ENCODE measurements at regions not wholly inside any gene's neighbourhood (a gene's known extent, or its start where the extent isn't known, plus 50 kb on each side); places are given as distances from the start of the nearest gene placed in this dataset.

GRCh38 chr2:104384961-104385360 is 469.0 kb upstream of the POU3F3 start:
- Histone ChIP-seq H3F3A (ENCODE audit: insufficient read depth, low read length, poor library complexity, severe bottlenecking) (no peaks in the 10 kb centered on the region), H4K20me1 (ENCODE audit: insufficient read depth) (no peaks in the 10 kb centered on the region), H3K36me3 (ENCODE audit: insufficient read depth, low read length) (no peaks in the 10 kb centered on the region), H3K27ac (ENCODE audit: low read length) (no peak overlapping the region), H2AFZ (ENCODE audit: low read depth, low read length) (no peak overlapping the region), H3K4me3 (ENCODE audit: low read length) (no peak overlapping the region), H3K9me2 (ENCODE audit: insufficient read depth, low read length) (no peaks in the 10 kb centered on the region), H3K4me2 (ENCODE audit: low read length) (no peak overlapping the region), H3K79me2 (replicated peaks; ENCODE audit: insufficient read depth, low read length) (no peaks in the 10 kb centered on the region), H3K9ac (ENCODE audit: low read length) (no peak overlapping the region), H3K27me3 (ENCODE audit: insufficient read depth, low read depth, low read length) (no peaks in the 10 kb centered on the region), H3K9me3 (ENCODE audit: low read length) (no peaks in the 10 kb centered on the region)
- no peak for TF ChIP-seq EZH2 (IDR thresholded peaks at IDR 0.05; ENCODE audit: borderline replicate concordance, insufficient read depth, low read length, poor library complexity, severe bottlenecking)
- TF ChIP-seq TAF1 (IDR thresholded peaks at IDR 0.05; ENCODE audit: low read depth), result no peak
- no peak for TF ChIP-seq EP300 (conservative IDR thresholded peaks at IDR 0.05; ENCODE audit: poor library complexity, severe bottlenecking)
- TF ChIP-seq RAD21 (conservative IDR thresholded peaks at IDR 0.05), result no peak
- TF ChIP-seq MXI1 (conservative IDR thresholded peaks at IDR 0.05; ENCODE audit: poor library complexity, severe bottlenecking), result no peak
- TF ChIP-seq, protein P1, sequence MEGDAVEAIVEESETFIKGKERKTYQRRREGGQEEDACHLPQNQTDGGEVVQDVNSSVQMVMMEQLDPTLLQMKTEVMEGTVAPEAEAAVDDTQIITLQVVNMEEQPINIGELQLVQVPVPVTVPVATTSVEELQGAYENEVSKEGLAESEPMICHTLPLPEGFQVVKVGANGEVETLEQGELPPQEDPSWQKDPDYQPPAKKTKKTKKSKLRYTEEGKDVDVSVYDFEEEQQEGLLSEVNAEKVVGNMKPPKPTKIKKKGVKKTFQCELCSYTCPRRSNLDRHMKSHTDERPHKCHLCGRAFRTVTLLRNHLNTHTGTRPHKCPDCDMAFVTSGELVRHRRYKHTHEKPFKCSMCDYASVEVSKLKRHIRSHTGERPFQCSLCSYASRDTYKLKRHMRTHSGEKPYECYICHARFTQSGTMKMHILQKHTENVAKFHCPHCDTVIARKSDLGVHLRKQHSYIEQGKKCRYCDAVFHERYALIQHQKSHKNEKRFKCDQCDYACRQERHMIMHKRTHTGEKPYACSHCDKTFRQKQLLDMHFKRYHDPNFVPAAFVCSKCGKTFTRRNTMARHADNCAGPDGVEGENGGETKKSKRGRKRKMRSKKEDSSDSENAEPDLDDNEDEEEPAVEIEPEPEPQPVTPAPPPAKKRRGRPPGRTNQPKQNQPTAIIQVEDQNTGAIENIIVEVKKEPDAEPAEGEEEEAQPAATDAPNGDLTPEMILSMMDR (IDR thresholded peaks at IDR 0.05; ENCODE audit: poor library complexity, severe bottlenecking), result no peak
- TF ChIP-seq POLR2AphosphoS5 (IDR thresholded peaks at IDR 0.05), result no peak
- TF ChIP-seq SMC3 (conservative IDR thresholded peaks at IDR 0.05; ENCODE audit: poor library complexity), result no peak
- TF ChIP-seq, protein P2, sequence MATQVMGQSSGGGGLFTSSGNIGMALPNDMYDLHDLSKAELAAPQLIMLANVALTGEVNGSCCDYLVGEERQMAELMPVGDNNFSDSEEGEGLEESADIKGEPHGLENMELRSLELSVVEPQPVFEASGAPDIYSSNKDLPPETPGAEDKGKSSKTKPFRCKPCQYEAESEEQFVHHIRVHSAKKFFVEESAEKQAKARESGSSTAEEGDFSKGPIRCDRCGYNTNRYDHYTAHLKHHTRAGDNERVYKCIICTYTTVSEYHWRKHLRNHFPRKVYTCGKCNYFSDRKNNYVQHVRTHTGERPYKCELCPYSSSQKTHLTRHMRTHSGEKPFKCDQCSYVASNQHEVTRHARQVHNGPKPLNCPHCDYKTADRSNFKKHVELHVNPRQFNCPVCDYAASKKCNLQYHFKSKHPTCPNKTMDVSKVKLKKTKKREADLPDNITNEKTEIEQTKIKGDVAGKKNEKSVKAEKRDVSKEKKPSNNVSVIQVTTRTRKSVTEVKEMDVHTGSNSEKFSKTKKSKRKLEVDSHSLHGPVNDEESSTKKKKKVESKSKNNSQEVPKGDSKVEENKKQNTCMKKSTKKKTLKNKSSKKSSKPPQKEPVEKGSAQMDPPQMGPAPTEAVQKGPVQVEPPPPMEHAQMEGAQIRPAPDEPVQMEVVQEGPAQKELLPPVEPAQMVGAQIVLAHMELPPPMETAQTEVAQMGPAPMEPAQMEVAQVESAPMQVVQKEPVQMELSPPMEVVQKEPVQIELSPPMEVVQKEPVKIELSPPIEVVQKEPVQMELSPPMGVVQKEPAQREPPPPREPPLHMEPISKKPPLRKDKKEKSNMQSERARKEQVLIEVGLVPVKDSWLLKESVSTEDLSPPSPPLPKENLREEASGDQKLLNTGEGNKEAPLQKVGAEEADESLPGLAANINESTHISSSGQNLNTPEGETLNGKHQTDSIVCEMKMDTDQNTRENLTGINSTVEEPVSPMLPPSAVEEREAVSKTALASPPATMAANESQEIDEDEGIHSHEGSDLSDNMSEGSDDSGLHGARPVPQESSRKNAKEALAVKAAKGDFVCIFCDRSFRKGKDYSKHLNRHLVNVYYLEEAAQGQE (IDR thresholded peaks at IDR 0.05; ENCODE audit: borderline replicate concordance), result no peak

DNA sequence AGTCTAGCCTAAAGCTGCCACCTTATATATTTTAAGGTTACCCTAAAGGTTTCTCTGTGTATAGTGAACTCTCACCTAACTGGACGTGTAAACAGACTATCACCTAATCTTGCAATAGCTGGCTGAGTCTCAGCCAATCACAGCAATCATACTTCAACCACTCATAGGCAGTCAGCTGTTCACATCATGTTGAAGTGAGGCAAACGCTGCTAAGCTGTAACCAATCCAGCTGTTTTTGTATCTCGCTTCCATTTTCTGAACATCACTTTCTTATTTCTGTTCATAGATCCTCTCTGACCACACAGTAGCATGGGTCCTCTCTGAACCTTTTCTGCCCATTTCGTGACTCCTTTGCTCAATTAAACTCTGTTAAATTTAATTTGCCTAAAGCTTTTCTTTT is 468.2 kb upstream of the POU3F3 start:
- TF ChIP-seq MXI1 (conservative IDR thresholded peaks at IDR 0.05; ENCODE audit: poor library complexity, severe bottlenecking), result no peak
- TF ChIP-seq TAF1 (IDR thresholded peaks at IDR 0.05; ENCODE audit: low read depth), result no peak
- no peak for TF ChIP-seq POLR2AphosphoS5 (IDR thresholded peaks at IDR 0.05)
- no peak for TF ChIP-seq SMC3 (conservative IDR thresholded peaks at IDR 0.05; ENCODE audit: poor library complexity)
- TF ChIP-seq EP300 (conservative IDR thresholded peaks at IDR 0.05; ENCODE audit: poor library complexity, severe bottlenecking), result no peak
- no peak for TF ChIP-seq RAD21 (conservative IDR thresholded peaks at IDR 0.05)
- TF ChIP-seq, protein P1 (IDR thresholded peaks at IDR 0.05; ENCODE audit: poor library complexity, severe bottlenecking), result no peak
- TF ChIP-seq EZH2 (IDR thresholded peaks at IDR 0.05; ENCODE audit: borderline replicate concordance, insufficient read depth, low read length, poor library complexity, severe bottlenecking), result no peak
- TF ChIP-seq, protein P2 (IDR thresholded peaks at IDR 0.05; ENCODE audit: borderline replicate concordance), result no peak
- no peaks in the 10 kb centered on the region for H3K9me3 ChIP-seq (ENCODE audit: low read length)
- H3K27me3 ChIP-seq (ENCODE audit: insufficient read depth, low read depth, low read length), result no peaks in the 10 kb centered on the region
- H3K9ac ChIP-seq (ENCODE audit: low read length), result no peak overlapping the region
- H2AFZ ChIP-seq (ENCODE audit: low read depth, low read length), result no peak overlapping the region
- H4K20me1 ChIP-seq (ENCODE audit: insufficient read depth), result no peaks in the 10 kb centered on the region
- H3K36me3 ChIP-seq (ENCODE audit: insufficient read depth, low read length), result no peaks in the 10 kb centered on the region
- H3K27ac ChIP-seq (ENCODE audit: low read length), result no peak overlapping the region
- no peaks in the 10 kb centered on the region for H3F3A ChIP-seq (ENCODE audit: insufficient read depth, low read length, poor library complexity, severe bottlenecking)
- no peaks in the 10 kb centered on the region for H3K79me2 ChIP-seq (replicated peaks; ENCODE audit: insufficient read depth, low read length)
- no peak overlapping the region for H3K4me2 ChIP-seq (ENCODE audit: low read length)
- no peak overlapping the region for H3K4me3 ChIP-seq (ENCODE audit: low read length)
- no peaks in the 10 kb centered on the region for H3K9me2 ChIP-seq (ENCODE audit: insufficient read depth, low read length)
